B cell (primary cell): ENCODE measurements at regions not wholly inside any gene's neighbourhood (a gene's known extent, or its start where the extent isn't known, plus 50 kb on each side); places are given as distances from the start of the nearest gene placed in this dataset.

ENCODE experiments used
- CTCF ChIP-seq: fragments of 200-600 bp; IDR thresholded peaks from one replicate; pipeline ENCODE4 v1.8.0; 2022; ENCODE audit warnings: antibody characterized with exemption, mild to moderate bottlenecking
- EZH2 ChIP-seq: IDR thresholded peaks from 2 replicates; pipeline ENCODE4 v1.6.1; 2012; ENCODE audit warnings: borderline replicate concordance, low read depth, mild to moderate bottlenecking, moderate library complexity, low read length; ENCODE audit not compliant: insufficient read depth, poor library complexity, severe bottlenecking

GRCh38 chr14:51468523-51468922 is 183.2 kb upstream of the FRMD6 start:
- TF ChIP-seq CTCF (no peak), EZH2 (no peak)
